GM12891 (cell line): ENCODE measurements at regions not wholly inside any gene's neighbourhood (a gene's known extent, or its start where the extent isn't known, plus 50 kb on each side); places are given as distances from the start of the nearest gene placed in this dataset.

ENCODE experiments used
- POLR2A ChIP-seq: IDR thresholded peaks from 2 replicates; pipeline ENCODE4 v1.6.1; 2011; ENCODE audit warnings: low read depth, low read length, control low read depth
- POLR2AphosphoS5 ChIP-seq: IDR thresholded peaks from 2 replicates; pipeline ENCODE4 v1.6.1; 2011; ENCODE audit warnings: low read depth, low read length, control low read depth
- POU2F2 ChIP-seq: IDR thresholded peaks from 2 replicates; pipeline ENCODE4 v1.6.1; 2011; ENCODE audit warnings: low read depth, mild to moderate bottlenecking, control low read depth, low read length, moderate library complexity
- TAF1 ChIP-seq: IDR thresholded peaks from 2 replicates; pipeline ENCODE4 v1.6.1; 2011; ENCODE audit warnings: low read depth, low read length, control low read depth

- TF ChIP-seq POLR2AphosphoS5 (no peak), TAF1 (no peak), POLR2A (no peak), POU2F2 (no peak)
Observed at GRCh38 chr13:72444999-72445398, 282.4 kb downstream of the MZT1 start.
